Mammary epithelial cell (primary cell): ENCODE measurements at regions not wholly inside any gene's neighbourhood (a gene's known extent, or its start where the extent isn't known, plus 50 kb on each side); places are given as distances from the start of the nearest gene placed in this dataset.

ENCODE experiments used
- EZH2 ChIP-seq: IDR thresholded peaks from 2 replicates; pipeline ENCODE4 v1.6.1; 2012; ENCODE audit warnings: low read length, inconsistent platforms, borderline replicate concordance
- TF ChIP-seq, protein P1 (sequence below), 2 donors: IDR thresholded peaks in 1 of 2; conservative IDR thresholded peaks in 1 of 2; 2 replicates each; pipeline ENCODE4 v1.5.1; 2011 to 2012; ENCODE audit warnings: inconsistent platforms in 2 of 2, low read length in 2 of 2, mild to moderate bottlenecking in 2 of 2, control low read depth in 1 of 2, low read depth in 1 of 2; ENCODE audit not compliant: insufficient read depth in 1 of 2; ENCODE audit errors: extremely low read depth in 1 of 2

GRCh38 chr2:219861307-219861706, 233.9 kb downstream of the SLC4A3 start:
- TF ChIP-seq, protein P1, sequence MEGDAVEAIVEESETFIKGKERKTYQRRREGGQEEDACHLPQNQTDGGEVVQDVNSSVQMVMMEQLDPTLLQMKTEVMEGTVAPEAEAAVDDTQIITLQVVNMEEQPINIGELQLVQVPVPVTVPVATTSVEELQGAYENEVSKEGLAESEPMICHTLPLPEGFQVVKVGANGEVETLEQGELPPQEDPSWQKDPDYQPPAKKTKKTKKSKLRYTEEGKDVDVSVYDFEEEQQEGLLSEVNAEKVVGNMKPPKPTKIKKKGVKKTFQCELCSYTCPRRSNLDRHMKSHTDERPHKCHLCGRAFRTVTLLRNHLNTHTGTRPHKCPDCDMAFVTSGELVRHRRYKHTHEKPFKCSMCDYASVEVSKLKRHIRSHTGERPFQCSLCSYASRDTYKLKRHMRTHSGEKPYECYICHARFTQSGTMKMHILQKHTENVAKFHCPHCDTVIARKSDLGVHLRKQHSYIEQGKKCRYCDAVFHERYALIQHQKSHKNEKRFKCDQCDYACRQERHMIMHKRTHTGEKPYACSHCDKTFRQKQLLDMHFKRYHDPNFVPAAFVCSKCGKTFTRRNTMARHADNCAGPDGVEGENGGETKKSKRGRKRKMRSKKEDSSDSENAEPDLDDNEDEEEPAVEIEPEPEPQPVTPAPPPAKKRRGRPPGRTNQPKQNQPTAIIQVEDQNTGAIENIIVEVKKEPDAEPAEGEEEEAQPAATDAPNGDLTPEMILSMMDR (conservative IDR thresholded peaks at IDR 0.05 in 1 of 2, IDR thresholded peaks at IDR 0.05 in 1 of 2; ENCODE audit: extremely low read depth in 1 of 2, insufficient read depth in 1 of 2, low read depth in 1 of 2, low read length in 2 of 2) = no peak
- no peak for TF ChIP-seq EZH2
